Endothelial cell (in vitro differentiated cells): ENCODE measurements at regions not wholly inside any gene's neighbourhood (a gene's known extent, or its start where the extent isn't known, plus 50 kb on each side); places are given as distances from the start of the nearest gene placed in this dataset.

Experiments
- DNase-seq: peaks from one replicate; pipeline ENCODE4 v3.0.0; 2021; ENCODE audit warnings: low spot score
- H3K27ac Mint-ChIP-seq: one replicate; pipeline ENCODE4 v1.8.0; 2021; ENCODE audit warnings: mixed read lengths, inconsistent platforms; ENCODE audit not compliant: unreplicated experiment
- H3K27me3 Mint-ChIP-seq: one replicate; pipeline ENCODE4 v1.8.0; 2021; ENCODE audit warnings: mild to moderate bottlenecking, moderate library complexity, mixed read lengths, inconsistent platforms; ENCODE audit not compliant: unreplicated experiment
- H3K36me3 Mint-ChIP-seq: one replicate; pipeline ENCODE4 v1.8.0; 2021; ENCODE audit warnings: mild to moderate bottlenecking, low read depth, mixed read lengths, inconsistent platforms; ENCODE audit not compliant: unreplicated experiment
- H3K4me1 Mint-ChIP-seq: one replicate; pipeline ENCODE4 v1.8.0; 2021; ENCODE audit warnings: mild to moderate bottlenecking, mixed read lengths, inconsistent platforms; ENCODE audit not compliant: unreplicated experiment
- H3K4me3 Mint-ChIP-seq: one replicate; pipeline ENCODE4 v1.8.0; 2021; ENCODE audit warnings: mild to moderate bottlenecking, mixed read lengths, inconsistent platforms; ENCODE audit not compliant: unreplicated experiment
- H3K9me3 Mint-ChIP-seq: one replicate; pipeline ENCODE4 v1.8.0; 2021; ENCODE audit warnings: mixed read lengths, inconsistent platforms; ENCODE audit not compliant: unreplicated experiment
- CTCF ChIP-seq: fragments of 200-600 bp; sonication (generic); IDR thresholded peaks from one replicate; pipeline ENCODE4 v1.5.0; 2021; ENCODE audit warnings: antibody characterized with exemption; ENCODE audit not compliant: unreplicated experiment

GRCh38 chr21:38037416-38037815 lies 121.2 kb upstream of the KCNJ6 start:
- TF ChIP-seq CTCF: no peak
- Mint-ChIP-seq H3K9me3 (no peaks in the 10 kb centered on the region), H3K27ac (no peak overlapping the region), H3K27me3 (peaks cover 2% of the 10 kb centered on the region), H3K4me3 (no peak overlapping the region), H3K36me3 (no peaks in the 10 kb centered on the region), H3K4me1 (peaks cover 15% of the 10 kb centered on the region)
- no peak for DNase-seq

GRCh38 chr21:38039369-38039768 lies 123.1 kb upstream of the KCNJ6 start:
- Mint-ChIP-seq H3K36me3 (no peaks in the 10 kb centered on the region), H3K27ac (no peak overlapping the region), H3K4me3 (no peak overlapping the region), H3K27me3 (peaks cover 2% of the 10 kb centered on the region), H3K4me1 (peaks cover 15% of the 10 kb centered on the region), H3K9me3 (no peaks in the 10 kb centered on the region)
- TF ChIP-seq CTCF: no peak
- DNase-seq: no peak

- no peak overlapping the region for H3K27ac Mint-ChIP-seq
- no peak for TF ChIP-seq CTCF
These were observed 123.6 kb upstream of the KCNJ6 start for GRCh38 chr21:38039841-38040240.

GRCh38 chr21:38041493-38041892 lies 125.2 kb upstream of the KCNJ6 start:
- TF ChIP-seq CTCF: no peak
- DNase-seq: no peak

More at GRCh38 chr21:38039841-38040240, 123.6 kb upstream of the KCNJ6 start:
- no peaks in the 10 kb centered on the region for H3K9me3 Mint-ChIP-seq
- H3K4me1 Mint-ChIP-seq: peaks cover 15% of the 10 kb centered on the region
- H3K4me3 Mint-ChIP-seq: no peak overlapping the region
- H3K27me3 Mint-ChIP-seq: peaks cover 2% of the 10 kb centered on the region
- no peak for DNase-seq
- no peaks in the 10 kb centered on the region for H3K36me3 Mint-ChIP-seq

GRCh38 chr21:38042246-38042645 lies 126.0 kb upstream of the KCNJ6 start:
- peaks cover 14% of the 10 kb centered on the region for H3K4me1 Mint-ChIP-seq
- H3K9me3 Mint-ChIP-seq: no peaks in the 10 kb centered on the region
- no peak for TF ChIP-seq CTCF
- H3K4me3 Mint-ChIP-seq: no peak overlapping the region
- no peak overlapping the region for H3K27ac Mint-ChIP-seq
- DNase-seq: no peak
- no peaks in the 10 kb centered on the region for H3K36me3 Mint-ChIP-seq
- peaks cover 2% of the 10 kb centered on the region for H3K27me3 Mint-ChIP-seq

More at GRCh38 chr21:38041493-38041892, 125.2 kb upstream of the KCNJ6 start:
- H3K4me3 Mint-ChIP-seq: no peak overlapping the region
- peaks cover 2% of the 10 kb centered on the region for H3K27me3 Mint-ChIP-seq
- H3K4me1 Mint-ChIP-seq: peaks cover 15% of the 10 kb centered on the region
- H3K36me3 Mint-ChIP-seq: no peaks in the 10 kb centered on the region
- no peak overlapping the region for H3K27ac Mint-ChIP-seq
- no peaks in the 10 kb centered on the region for H3K9me3 Mint-ChIP-seq
